ENCODE measurements at regions not wholly inside any gene's neighbourhood (a gene's known extent, or its start where the extent isn't known, plus 50 kb on each side); places are given as distances from the start of the nearest gene placed in this dataset.

GRCh38 chr2:235305678-235306077 lies 188.2 kb upstream of the AGAP1 start:
- no peaks in the 10 kb centered on the region; a peak in 2 of 7 replicates for H3K27me3 ChIP-seq (replicated peaks in 1 of 4; ENCODE audit: control insufficient read depth in 3 of 4, extremely low read depth in 1 of 4, insufficient read depth in 3 of 4, low read length in 3 of 4)
- no peaks in the 10 kb centered on the region for H3K79me2 ChIP-seq (ENCODE audit: control insufficient read depth in 1 of 2, insufficient read depth in 2 of 2, low read length in 2 of 2)
- H3K23me2 ChIP-seq (ENCODE audit: low read depth, low read length): no peaks in the 10 kb centered on the region
- no peak overlapping the region for H2BK120ac ChIP-seq (replicated peaks; ENCODE audit: low read depth, low read length)
- no peak overlapping the region for H2BK5ac ChIP-seq (ENCODE audit: low read depth, low read length)
- 91% methylated on average over 6 of the region's 6 CpGs; no CpG with 5 or more reads in 1 of the 2 experiments for WGBS, 2 experiments (ENCODE audit: extremely low coverage in 1 of 2, insufficient coverage in 1 of 2, insufficient read length in 1 of 2, insufficient replicate concordance in 2 of 2, low coverage in 1 of 2, low lambda C conversion rate in 2 of 2, missing lambda C conversion rate in 1 of 2)
- no peak overlapping the region for H2BK20ac ChIP-seq (ENCODE audit: low read length)
- H3K23ac ChIP-seq (ENCODE audit: insufficient read length): no peak overlapping the region
- no peak for DNase-seq (ENCODE audit: low read depth in 1 of 2, low spot score in 2 of 2)
- H3K27ac ChIP-seq (ENCODE audit: low read depth, low read length): no peak overlapping the region
- CTCF ChIA-PET (ENCODE audit: partially characterized antibody): interaction anchor here (1.1 to 2.1 kb wide), 4 partner anchors 9 to 172 kb away, joined by 3 to 6 read pairs (median 4); no protein-coding TSS in a partner anchor
- no peak overlapping the region for H2AFZ ChIP-seq (ENCODE audit: low read length)
- H3K36me3 ChIP-seq (ENCODE audit: control insufficient read depth in 2 of 4, insufficient read depth in 4 of 4, low read length in 3 of 4): no peaks in the 10 kb centered on the region
- no peak overlapping the region for H3K4ac ChIP-seq (replicated peaks; ENCODE audit: insufficient read length, low read depth, low read length)
- peaks cover 0 to 4% (median 0%) of the 10 kb centered on the region in 4 experiments; a peak in 1 of 7 replicates for H3K4me1 ChIP-seq (replicated peaks in 1 of 4; ENCODE audit: control insufficient read depth in 3 of 4, insufficient read depth in 4 of 4, low read length in 3 of 4)
- H4K5ac ChIP-seq (ENCODE audit: insufficient read length, low read depth, low read length): no peak overlapping the region
- H4K8ac ChIP-seq (ENCODE audit: extremely low read depth, insufficient read depth, low read length): no peak overlapping the region
- no peak overlapping the region for H2BK12ac ChIP-seq (ENCODE audit: low read depth, low read length)
- 0 out of 4 replicates have a peak, but pooled peaks cover 0 to under 1% of the 10 kb centered on the region in 2 experiments for H3K9me3 ChIP-seq (ENCODE audit: insufficient read depth in 2 of 2, low read depth in 1 of 2, low read length in 1 of 2)
- peaks cover 0 to 2% of the 10 kb centered on the region in 2 experiments for H4K20me1 ChIP-seq (replicated peaks in 1 of 2; ENCODE audit: control insufficient read depth in 1 of 2, insufficient read depth in 2 of 2, low read length in 2 of 2)
- POLR2A ChIA-PET (ENCODE audit: partially characterized antibody): no interaction called here
- no peak overlapping the region for H4K91ac ChIP-seq (replicated peaks; ENCODE audit: insufficient read length, low read length)
- no peak overlapping the region for H3K56ac ChIP-seq (replicated peaks; ENCODE audit: insufficient read length, low read depth, low read length)
- no peak overlapping the region for H3K4me3 ChIP-seq (ENCODE audit: extremely low read depth in 1 of 4, insufficient read depth in 2 of 4, low read depth in 3 of 4, low read length in 4 of 4)
- no peak overlapping the region for H3K9ac ChIP-seq (replicated peaks in 1 of 4; ENCODE audit: extremely low read depth in 1 of 4, low read depth in 3 of 4, low read length in 3 of 4)
- FAIRE-seq: no peak
- peak overlapping the region; percentile 66 for H3K14ac ChIP-seq (ENCODE audit: insufficient read length)
- no peak overlapping the region for H3K18ac ChIP-seq (ENCODE audit: extremely low read depth, low read length)
- no peaks in the 10 kb centered on the region for H3K79me1 ChIP-seq (ENCODE audit: low read depth, low read length)
- H2AK5ac ChIP-seq (ENCODE audit: low read depth, low read length): no peak overlapping the region
- H3K4me2 ChIP-seq (ENCODE audit: insufficient read depth in 1 of 2, low read depth in 2 of 2, low read length in 2 of 2): no peak overlapping the region
- H2BK15ac ChIP-seq (ENCODE audit: low read length): no peak overlapping the region
- TF ChIP-seq RXRA (IDR thresholded peaks at IDR 0.05; ENCODE audit: insufficient read depth, low read depth, low read length): no peak
- no peak for TF ChIP-seq POU5F1 (IDR thresholded peaks at IDR 0.05; ENCODE audit: low read depth, low read length)
- TF ChIP-seq POLR2A (IDR thresholded peaks at IDR 0.05; ENCODE audit: control extremely low read depth in 1 of 2, low read depth in 2 of 2, low read length in 2 of 2): no peak
- TF ChIP-seq SIRT6 (IDR thresholded peaks at IDR 0.05; ENCODE audit: low read length): no peak
- TF ChIP-seq YY1 (IDR thresholded peaks at IDR 0.05; ENCODE audit: low read depth, low read length): no peak
- no peak for TF ChIP-seq CHD1 (IDR thresholded peaks at IDR 0.05; ENCODE audit: low read depth, low read length)
